ENCODE measurements at regions not wholly inside any gene's neighbourhood (a gene's known extent, or its start where the extent isn't known, plus 50 kb on each side); places are given as distances from the start of the nearest gene placed in this dataset.

- DNase-seq: no peak
Measured at GRCh38 chr6:9507136-9507895, 907.6 kb downstream of the TFAP2A start.

GRCh38 chr6:9504191-9504590 is 910.7 kb downstream of the TFAP2A start:
- no peak for DNase-seq

- no peak for DNase-seq
Measured at GRCh38 chr6:9503111-9503761, 911.6 kb downstream of the TFAP2A start.

GRCh38 chr6:9499709-9500108 is 915.2 kb downstream of the TFAP2A start:
- no peak for DNase-seq

GRCh38 chr6:9496837-9497236 is 918.0 kb downstream of the TFAP2A start:
- DNase-seq: no peak

GRCh38 chr6:9494864-9495263 is 920.0 kb downstream of the TFAP2A start:
- DNase-seq: no peak

- no peak for DNase-seq
Measured at GRCh38 chr6:9492790-9493189, 922.1 kb downstream of the TFAP2A start.

- DNase-seq: no peak
Measured at GRCh38 chr6:9487128-9487527, 927.7 kb downstream of the TFAP2A start.

- no peak for DNase-seq
Measured at GRCh38 chr6:9485992-9486391, 928.9 kb downstream of the TFAP2A start.

- DNase-seq: no peak
Measured at GRCh38 chr6:9484686-9485085, 930.2 kb downstream of the TFAP2A start.

GRCh38 chr6:9484091-9484490 is 930.8 kb downstream of the TFAP2A start:
- DNase-seq: no peak

GRCh38 chr6:9482030-9482738 is 932.7 kb downstream of the TFAP2A start:
- DNase-seq: no peak

GRCh38 chr6:9481292-9482029 is 933.4 kb downstream of the TFAP2A start:
- no peak for DNase-seq

GRCh38 chr6:9468277-9468676 is 946.6 kb downstream of the TFAP2A start:
- DNase-seq: no peak

GRCh38 chr6:9467741-9468140 is 947.1 kb downstream of the TFAP2A start:
- DNase-seq: no peak

- DNase-seq: no peak
Measured at GRCh38 chr6:9464583-9464982, 950.3 kb downstream of the TFAP2A start.

- DNase-seq: no peak
Measured at GRCh38 chr6:9463311-9463710, 951.6 kb downstream of the TFAP2A start.

- no peak for DNase-seq
Measured at GRCh38 chr6:9461188-9461587, 953.7 kb downstream of the TFAP2A start.

GRCh38 chr6:9458424-9458823 is 956.5 kb downstream of the TFAP2A start:
- no peak for DNase-seq

- no peak for DNase-seq
Measured at GRCh38 chr6:9455864-9456658, 958.8 kb downstream of the TFAP2A start.

- no peak for DNase-seq
Measured at GRCh38 chr6:9439621-9440330, 975.1 kb downstream of the TFAP2A start.

GRCh38 chr6:9437836-9438235 is 977.0 kb downstream of the TFAP2A start:
- DNase-seq: no peak
